Lower leg skin (tissue), 3 donors: ENCODE measurements at regions not wholly inside any gene's neighbourhood (a gene's known extent, or its start where the extent isn't known, plus 50 kb on each side); places are given as distances from the start of the nearest gene placed in this dataset.

Experiments
- CTCF ChIP-seq, 3 donors: fragments of 450-650 bp; IDR thresholded peaks; one replicate each; pipeline ENCODE4 v1.5.1; 2016; ENCODE audit warnings: antibody characterized with exemption in 3 of 3, mild to moderate bottlenecking in 3 of 3, moderate library complexity in 2 of 3
- POLR2A ChIP-seq, 2 donors: fragments of 450-650 bp; IDR thresholded peaks; one replicate each; pipeline ENCODE4 v1.6.1; 2016 to 2017; ENCODE audit warnings: antibody characterized with exemption in 2 of 2, mild to moderate bottlenecking in 1 of 2, moderate library complexity in 1 of 2

- TF ChIP-seq CTCF (IDR thresholded peaks at IDR 0.05) (no peak), POLR2A (IDR thresholded peaks at IDR 0.05) (no peak)
Observed at GRCh38 chr14:97824218-97824617, 1027.0 kb downstream of the VRK1 start.
